Uterus (tissue), 2 donors: ENCODE measurements at regions not wholly inside any gene's neighbourhood (a gene's known extent, or its start where the extent isn't known, plus 50 kb on each side); places are given as distances from the start of the nearest gene placed in this dataset.

ENCODE experiments used
- CTCF ChIP-seq, 4 experiments: fragments of 200-600 bp in 2 of 4; fragments of 450-650 bp in 2 of 4; sonication (generic) in 2 of 4; IDR thresholded peaks; one replicate each; pipeline ENCODE4 v1.5.1; 2016 to 2019; ENCODE audit warnings: antibody characterized with exemption in 4 of 4, mild to moderate bottlenecking in 2 of 4, moderate library complexity in 1 of 4
- POLR2A ChIP-seq, 2 donors: fragments of 450-650 bp; IDR thresholded peaks; one replicate each; pipeline ENCODE4 v1.6.1; 2016; ENCODE audit warnings: antibody characterized with exemption in 2 of 2, mild to moderate bottlenecking in 1 of 2, moderate library complexity in 1 of 2

- no peak for TF ChIP-seq CTCF (IDR thresholded peaks at IDR 0.05)
- TF ChIP-seq POLR2A (IDR thresholded peaks at IDR 0.05), result no peak
Measured at GRCh38 chr14:75344411-75344810, 65.8 kb downstream of the FOS start.
